Smooth muscle cell (in vitro differentiated cells): ENCODE measurements at regions not wholly inside any gene's neighbourhood (a gene's known extent, or its start where the extent isn't known, plus 50 kb on each side); places are given as distances from the start of the nearest gene placed in this dataset.
A peak's percentile ranks its signal among the peaks of the same experiment; 100 is the strongest.
"Not testable (repeated sequence)": the region's sequence is repeated elsewhere in the genome, so short reads cannot be mapped to it uniquely, and the experiment has no call there.

Source experiments
- DNase-seq: peaks from one replicate; lab custom pipeline; 2025; ENCODE audit not compliant: unreplicated experiment; lab: John Stamatoyannopoulos, UW
- H2AFZ ChIP-seq: fragments of 200-600 bp; sonication (generic); 2 replicates; pipeline ENCODE4 v1.6.0; 2016; ENCODE audit warnings: antibody characterized with exemption, low read depth, mild to moderate bottlenecking
- H3F3A ChIP-seq: fragments of 200-600 bp; sonication (generic); 2 replicates; pipeline ENCODE4 v1.6.0; 2017; ENCODE audit warnings: antibody characterized with exemption, low read depth
- H3K27ac ChIP-seq: fragments of 200-600 bp; sonication (generic); 2 replicates; pipeline ENCODE4 v1.5.1; 2016; ENCODE audit warnings: low read depth, mild to moderate bottlenecking
- H3K27me3 ChIP-seq: fragments of 200-600 bp; sonication (generic); 2 replicates; pipeline ENCODE4 v1.6.1; 2016; ENCODE audit warnings: low read depth, mild to moderate bottlenecking
- H3K36me3 ChIP-seq: fragments of 200-600 bp; sonication (generic); 2 replicates; pipeline ENCODE4 v1.5.1; 2016; ENCODE audit warnings: low read depth
- H3K4me1 ChIP-seq: fragments of 200-600 bp; sonication (generic); 2 replicates; pipeline ENCODE4 v1.5.1; 2016; ENCODE audit warnings: low read depth
- H3K4me2 ChIP-seq: fragments of 200-600 bp; sonication (generic); 2 replicates; pipeline ENCODE4 v1.6.0; 2016; ENCODE audit warnings: mild to moderate bottlenecking
- H3K4me3 ChIP-seq: fragments of 200-600 bp; sonication (generic); 2 replicates; pipeline ENCODE4 v1.5.1; 2016; ENCODE audit warnings: mild to moderate bottlenecking
- H3K79me2 ChIP-seq: fragments of 200-600 bp; sonication (generic); 2 replicates; pipeline ENCODE4 v1.6.0; 2016; ENCODE audit warnings: low read depth, mild to moderate bottlenecking
- H3K9ac ChIP-seq: fragments of 200-600 bp; sonication (generic); 2 replicates; pipeline ENCODE4 v1.6.0; 2016; ENCODE audit warnings: low read depth
- H3K9me3 ChIP-seq: fragments of 200-600 bp; sonication (generic); replicated peaks from 2 replicates; pipeline ENCODE4 v1.5.1; 2016; ENCODE audit warnings: low read depth
- H4K20me1 ChIP-seq: fragments of 200-600 bp; sonication (generic); 2 replicates; pipeline ENCODE4 v1.6.0; 2016; ENCODE audit warnings: low read depth
- WGBS: methylation state at CpG from one replicate; pipeline ENCODE4 v1.1.7; 2016; ENCODE audit warnings: low lambda C conversion rate; 5-methylcytosine and 5-hydroxymethylcytosine counted together
- TF ChIP-seq, protein P1 (sequence below): fragments of 200-600 bp; sonication (generic); IDR thresholded peaks from 2 replicates; pipeline ENCODE4 v1.5.1; 2017; ENCODE audit warnings: borderline replicate concordance, mild to moderate bottlenecking, antibody characterized with exemption; ENCODE audit not compliant: insufficient read depth, poor library complexity, severe bottlenecking

DNA sequence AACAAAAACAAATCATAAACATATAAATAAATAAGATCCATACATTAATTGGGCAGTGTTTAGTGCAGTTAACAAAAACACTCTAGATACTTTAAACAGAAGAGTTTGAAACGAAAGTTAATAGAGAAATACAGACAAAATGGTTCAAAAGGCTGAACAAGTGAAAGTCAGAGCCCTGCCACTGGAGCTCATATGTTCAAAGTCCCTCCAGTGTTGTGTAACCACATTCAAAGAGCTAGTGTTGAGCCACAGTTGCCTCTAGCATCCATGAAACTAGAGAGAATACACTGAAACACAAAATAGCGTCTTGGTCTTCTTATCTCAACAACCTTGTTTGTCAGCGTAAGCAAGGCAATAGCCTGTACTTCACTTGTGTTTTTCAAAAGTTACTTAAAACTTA lies 1309.8 kb upstream of the NRXN1 start:
- H3K27me3 ChIP-seq = no peaks in the 10 kb centered on the region
- no peak overlapping the region for H3K4me2 ChIP-seq
- H3F3A ChIP-seq = no peaks in the 10 kb centered on the region
- no peak overlapping the region for H3K9ac ChIP-seq
- H4K20me1 ChIP-seq = no peaks in the 10 kb centered on the region
- H3K9me3 ChIP-seq = no peaks in the 10 kb centered on the region
- DNase-seq = no peak
- no peaks in the 10 kb centered on the region for H3K79me2 ChIP-seq
- 69% methylated on average over 3 of the region's 3 CpGs for WGBS
- H3K36me3 ChIP-seq = no peaks in the 10 kb centered on the region
- peaks cover 16% of the 10 kb centered on the region for H3K4me1 ChIP-seq
- no peak overlapping the region for H3K4me3 ChIP-seq
- peak overlapping the region; percentile 40 for H2AFZ ChIP-seq
- TF ChIP-seq, protein P1, sequence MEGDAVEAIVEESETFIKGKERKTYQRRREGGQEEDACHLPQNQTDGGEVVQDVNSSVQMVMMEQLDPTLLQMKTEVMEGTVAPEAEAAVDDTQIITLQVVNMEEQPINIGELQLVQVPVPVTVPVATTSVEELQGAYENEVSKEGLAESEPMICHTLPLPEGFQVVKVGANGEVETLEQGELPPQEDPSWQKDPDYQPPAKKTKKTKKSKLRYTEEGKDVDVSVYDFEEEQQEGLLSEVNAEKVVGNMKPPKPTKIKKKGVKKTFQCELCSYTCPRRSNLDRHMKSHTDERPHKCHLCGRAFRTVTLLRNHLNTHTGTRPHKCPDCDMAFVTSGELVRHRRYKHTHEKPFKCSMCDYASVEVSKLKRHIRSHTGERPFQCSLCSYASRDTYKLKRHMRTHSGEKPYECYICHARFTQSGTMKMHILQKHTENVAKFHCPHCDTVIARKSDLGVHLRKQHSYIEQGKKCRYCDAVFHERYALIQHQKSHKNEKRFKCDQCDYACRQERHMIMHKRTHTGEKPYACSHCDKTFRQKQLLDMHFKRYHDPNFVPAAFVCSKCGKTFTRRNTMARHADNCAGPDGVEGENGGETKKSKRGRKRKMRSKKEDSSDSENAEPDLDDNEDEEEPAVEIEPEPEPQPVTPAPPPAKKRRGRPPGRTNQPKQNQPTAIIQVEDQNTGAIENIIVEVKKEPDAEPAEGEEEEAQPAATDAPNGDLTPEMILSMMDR = no peak
- no peak overlapping the region for H3K27ac ChIP-seq

DNA sequence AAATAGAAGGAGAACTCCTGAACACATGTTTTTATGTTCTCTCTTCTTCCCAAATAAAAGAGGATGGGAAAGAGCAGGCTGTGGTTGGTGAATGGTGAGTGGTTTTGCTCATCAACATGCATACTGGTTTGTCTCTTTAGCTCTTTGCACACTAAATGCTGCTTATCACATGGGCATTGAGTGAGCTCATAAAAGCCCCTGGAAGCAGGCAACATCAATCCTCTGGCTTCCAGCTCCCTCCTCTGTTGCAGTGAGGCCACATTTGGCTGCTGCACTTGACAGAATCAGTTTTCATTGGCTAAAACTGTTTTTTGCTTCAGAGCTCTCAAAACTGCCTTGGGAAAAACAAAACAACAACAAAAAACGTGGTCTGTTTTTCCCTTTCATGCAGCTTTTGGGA lies 1308.2 kb upstream of the NRXN1 start:
- Histone ChIP-seq H3K4me2 (peak overlapping the region; percentile 64), H3K9ac (no peak overlapping the region), H3F3A (no peaks in the 10 kb centered on the region), H3K4me1 (peaks cover 14% of the 10 kb centered on the region), H3K36me3 (no peaks in the 10 kb centered on the region), H2AFZ (peak overlapping the region; percentile 83), H3K9me3 (no peaks in the 10 kb centered on the region), H3K27ac (peak overlapping the region; percentile 6), H3K4me3 (no peak overlapping the region), H4K20me1 (no peaks in the 10 kb centered on the region), H3K27me3 (no peaks in the 10 kb centered on the region), H3K79me2 (no peaks in the 10 kb centered on the region)
- TF ChIP-seq, protein P1 = no peak
- no peak for DNase-seq
- 8% methylated on average over 1 of the region's 1 CpG for WGBS

DNA sequence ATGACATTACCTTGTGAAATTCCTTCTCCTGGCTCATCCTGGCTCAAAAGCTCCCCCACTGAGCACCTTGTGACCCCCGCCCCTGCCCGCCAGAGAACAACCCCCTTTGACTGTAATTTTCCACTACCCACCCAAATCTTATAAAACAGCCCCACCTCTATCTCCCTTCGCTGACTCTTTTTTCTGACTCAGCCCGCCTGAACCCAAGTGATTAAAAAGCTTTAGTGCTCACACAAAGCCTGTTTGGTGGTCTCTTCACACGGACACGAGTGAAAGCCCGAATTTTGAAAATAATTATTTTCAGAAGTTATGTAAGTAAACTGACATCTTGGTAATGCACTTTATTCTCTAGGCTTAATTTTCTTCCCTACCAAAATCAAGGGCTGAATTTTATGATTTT lies 1305.9 kb upstream of the NRXN1 start:
- DNase-seq, H3K9ac ChIP-seq, H3K27me3 ChIP-seq, H3K9me3 ChIP-seq, H4K20me1 ChIP-seq, H2AFZ ChIP-seq, H3F3A ChIP-seq, H3K36me3 ChIP-seq, H3K79me2 ChIP-seq, H3K27ac ChIP-seq, H3K4me3 ChIP-seq: not testable (repeated sequence)
- H3K4me2 ChIP-seq = peak overlapping the region; percentile 5
- H3K4me1 ChIP-seq = peaks cover 14% of the 10 kb centered on the region
- WGBS = 13% methylated on average over 7 of the region's 7 CpGs

DNA sequence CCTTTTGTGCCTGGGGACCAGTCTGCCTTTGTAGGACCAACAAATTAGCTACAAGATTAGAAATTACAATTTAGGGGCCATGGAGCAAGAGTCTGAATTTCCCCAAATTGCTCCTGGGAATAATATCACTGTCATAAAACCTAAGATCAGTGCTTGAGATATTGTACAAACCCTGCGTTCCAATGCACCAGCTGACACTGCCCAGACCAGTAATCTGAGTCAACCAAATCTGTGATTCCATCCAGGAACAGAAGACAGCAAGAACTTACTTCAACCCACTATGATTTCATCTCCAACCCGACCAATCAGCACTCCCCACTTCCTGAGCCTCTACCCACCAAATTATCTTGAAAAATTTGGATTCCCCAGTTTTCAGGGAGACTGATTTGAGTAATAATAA lies 1305.0 kb upstream of the NRXN1 start:
- H3K36me3 ChIP-seq = no peaks in the 10 kb centered on the region
- no peaks in the 10 kb centered on the region for H3F3A ChIP-seq
- H3K9me3 ChIP-seq = no peaks in the 10 kb centered on the region
- no peak overlapping the region for H3K9ac ChIP-seq
- no peaks in the 10 kb centered on the region for H4K20me1 ChIP-seq
- no peak overlapping the region for H3K27ac ChIP-seq
- H3K79me2 ChIP-seq = no peaks in the 10 kb centered on the region
- no peak overlapping the region for H3K4me3 ChIP-seq
- peak overlapping the region; percentile 65 for H2AFZ ChIP-seq
- no peak for DNase-seq
- 2% methylated on average over 2 of the region's 2 CpGs for WGBS
- peaks cover 14% of the 10 kb centered on the region for H3K4me1 ChIP-seq
- peak overlapping the region; percentile 5 for H3K4me2 ChIP-seq
- TF ChIP-seq, protein P1 = no peak
- H3K27me3 ChIP-seq = no peaks in the 10 kb centered on the region
